NB4 (cell line): ENCODE measurements at regions not wholly inside any gene's neighbourhood (a gene's known extent, or its start where the extent isn't known, plus 50 kb on each side); places are given as distances from the start of the nearest gene placed in this dataset.

ENCODE experiments used
- DNase-seq: peaks from one replicate; pipeline ENCODE4 v3.0.0; 2010; ENCODE audit warnings: low read depth
- H3K4me3 ChIP-seq: one replicate; pipeline ENCODE4 v1.5.1; 2011; ENCODE audit warnings: mild to moderate bottlenecking, low read depth, low read length, moderate library complexity
- CTCF ChIP-seq: IDR thresholded peaks from one replicate; pipeline ENCODE4 v1.5.1; 2012; ENCODE audit warnings: low read depth, low read length
- MYC ChIP-seq: IDR thresholded peaks from 2 replicates; pipeline ENCODE4 v1.6.1; 2011; ENCODE audit warnings: low read depth, low read length
- POLR2A ChIP-seq: IDR thresholded peaks from 2 replicates; pipeline ENCODE4 v1.6.1; 2011; ENCODE audit warnings: mild to moderate bottlenecking; ENCODE audit not compliant: insufficient read length; ENCODE audit errors: extremely low read depth
- TF ChIP-seq, protein P1 (sequence below): IDR thresholded peaks from 2 replicates; pipeline ENCODE4 v1.6.1; 2011; ENCODE audit warnings: low read depth, low read length

GRCh38 chr3:86176445-86176784, 814.5 kb downstream of the VGLL3 start:
- TF ChIP-seq, protein P1, sequence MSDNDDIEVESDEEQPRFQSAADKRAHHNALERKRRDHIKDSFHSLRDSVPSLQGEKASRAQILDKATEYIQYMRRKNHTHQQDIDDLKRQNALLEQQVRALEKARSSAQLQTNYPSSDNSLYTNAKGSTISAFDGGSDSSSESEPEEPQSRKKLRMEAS: no peak
- TF ChIP-seq MYC (no peak), CTCF (no peak), POLR2A (no peak)

GRCh38 chr3:86175593-86176444, 815.1 kb downstream of the VGLL3 start:
- no peak for DNase-seq
- no peak for TF ChIP-seq POLR2A
- TF ChIP-seq MYC: no peak
- no peak overlapping the region for H3K4me3 ChIP-seq

More at GRCh38 chr3:86176445-86176784, 814.5 kb downstream of the VGLL3 start:
- no peak for DNase-seq
- no peak overlapping the region for H3K4me3 ChIP-seq

GRCh38 chr3:86175051-86175536, 815.9 kb downstream of the VGLL3 start:
- TF ChIP-seq, protein P1: no peak
- TF ChIP-seq POLR2A (no peak), CTCF (no peak), MYC (no peak)
- no peak for DNase-seq
- H3K4me3 ChIP-seq: no peak overlapping the region

DNA sequence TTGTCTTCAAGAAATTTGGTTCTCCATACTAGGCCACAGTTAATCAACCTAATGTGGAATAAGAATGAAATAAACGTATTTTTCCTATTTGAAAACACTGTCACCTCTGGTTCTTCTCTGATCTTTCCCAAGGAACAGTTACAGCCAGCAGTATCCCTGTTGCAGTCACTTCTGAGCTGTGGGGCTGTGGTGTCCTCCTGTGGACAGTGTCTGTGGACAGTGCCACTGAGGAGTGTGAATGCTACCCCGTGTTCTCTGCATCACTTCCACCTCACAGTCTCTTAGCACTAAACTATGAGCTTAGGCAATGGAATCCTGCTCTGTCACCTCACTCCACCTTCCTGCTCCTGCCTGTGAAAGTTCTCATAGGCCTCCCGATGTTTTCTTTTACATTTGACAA, 817.5 kb downstream of the VGLL3 start:
- no peak overlapping the region for H3K4me3 ChIP-seq
- no peak for DNase-seq
- TF ChIP-seq, protein P1: no peak
- TF ChIP-seq MYC: no peak
- TF ChIP-seq CTCF: no peak
- no peak for TF ChIP-seq POLR2A

- H3K4me3 ChIP-seq: no peak overlapping the region
- DNase-seq: no peak
- TF ChIP-seq POLR2A (no peak), CTCF (no peak), MYC (no peak)
- TF ChIP-seq, protein P1: no peak
Measured at GRCh38 chr3:86168512-86168911, 822.4 kb downstream of the VGLL3 start.

DNA sequence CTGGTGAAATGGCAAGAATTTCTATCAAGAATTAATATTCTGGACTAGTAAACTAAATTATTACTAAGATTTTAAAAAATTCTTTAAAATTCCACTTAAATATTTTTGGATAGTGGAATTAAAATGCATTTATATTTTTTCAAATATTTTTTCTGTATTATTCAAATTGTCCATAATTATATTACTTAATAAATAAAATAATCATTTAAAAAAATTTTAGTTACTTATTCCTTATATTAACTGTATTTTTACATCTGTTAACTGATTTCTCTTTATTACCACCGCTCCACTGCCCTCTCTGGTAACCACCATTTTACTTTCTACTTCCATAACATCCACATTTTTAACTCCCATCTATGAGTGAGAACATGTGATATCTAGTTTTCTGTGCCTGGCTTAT, 828.4 kb downstream of the VGLL3 start:
- no peak for DNase-seq
- H3K4me3 ChIP-seq: no peak overlapping the region
- TF ChIP-seq POLR2A (no peak), CTCF (no peak), MYC (no peak)
- TF ChIP-seq, protein P1: no peak
